ENCODE measurements at regions not wholly inside any gene's neighbourhood (a gene's known extent, or its start where the extent isn't known, plus 50 kb on each side); places are given as distances from the start of the nearest gene placed in this dataset.

GRCh38 chr4:34181311-34181841 lies 2062.9 kb downstream of the ARAP2 start:
- TF ChIP-seq TCF7L2 (IDR thresholded peaks at IDR 0.05; ENCODE audit: low read depth, low read length) (no peak), SIN3A (IDR thresholded peaks at IDR 0.05; ENCODE audit: borderline replicate concordance, insufficient read depth, low read depth, low read length) (no peak), REST (IDR thresholded peaks at IDR 0.05; ENCODE audit: insufficient read depth in 1 of 2, low read depth in 2 of 2, low read length in 1 of 2) (no peak), CTCF (IDR thresholded peaks at IDR 0.05) (no peak)
- no peaks in the 10 kb centered on the region for H3K27me3 ChIP-seq (ENCODE audit: control insufficient read depth, insufficient read depth, low read length)
- ChIA-PET CTCF (no interaction called here), POLR2A (no interaction called here)
- no peak overlapping the region for H3K4me3 ChIP-seq (ENCODE audit: low read depth in 2 of 2, low read length in 2 of 2)
- ATAC-seq (no peak), DNase-seq (ENCODE audit: low read depth, low spot score) (no peak)
- BruUV-seq (replicated peaks) = no TSS peak
- no peaks in the 10 kb centered on the region for H3K36me3 ChIP-seq (ENCODE audit: control insufficient read depth, insufficient read depth, low read length)
- H3K9me3 ChIP-seq (ENCODE audit: control insufficient read depth, insufficient read depth, low read depth, low read length) = no peaks in the 10 kb centered on the region
- no peak overlapping the region for H3K27ac ChIP-seq (ENCODE audit: low read length)
- in situ Hi-C loops (cut with HindIII; ENCODE audit: low pct_unique_long_range_greater_than_20kb, low sequenced_read_pairs) (no loop called here), intact Hi-C loops (cut with micrococcal nuclease; ENCODE audit: unreplicated experiment) (no loop called here)
- no peaks in the 10 kb centered on the region for H3K4me1 ChIP-seq (ENCODE audit: control insufficient read depth, insufficient read depth, low read length)

GRCh38 chr4:34181891-34182290 lies 2062.4 kb downstream of the ARAP2 start:
- no peaks in the 10 kb centered on the region for H3K4me1 ChIP-seq (ENCODE audit: control insufficient read depth, insufficient read depth, low read length)
- ATAC-seq (no peak), DNase-seq (ENCODE audit: low read depth, low spot score) (no peak)
- in situ Hi-C loops (cut with HindIII; ENCODE audit: low pct_unique_long_range_greater_than_20kb, low sequenced_read_pairs) = no loop called here
- ChIA-PET POLR2A (no interaction called here), CTCF (no interaction called here)
- no peaks in the 10 kb centered on the region for H3K36me3 ChIP-seq (ENCODE audit: control insufficient read depth, insufficient read depth, low read length)
- BruUV-seq (replicated peaks) = no TSS peak
- TF ChIP-seq CTCF (IDR thresholded peaks at IDR 0.05) (no peak), TCF7L2 (IDR thresholded peaks at IDR 0.05; ENCODE audit: low read depth, low read length) (no peak), POLR2AphosphoS5 (IDR thresholded peaks at IDR 0.05; ENCODE audit: low read depth, low read length) (no peak), REST (IDR thresholded peaks at IDR 0.05; ENCODE audit: insufficient read depth in 1 of 2, low read depth in 2 of 2, low read length in 1 of 2) (no peak), SIN3A (IDR thresholded peaks at IDR 0.05; ENCODE audit: borderline replicate concordance, insufficient read depth, low read depth, low read length) (no peak)
- H3K27me3 ChIP-seq (ENCODE audit: control insufficient read depth, insufficient read depth, low read length) = no peaks in the 10 kb centered on the region
- H3K9me3 ChIP-seq (ENCODE audit: control insufficient read depth, insufficient read depth, low read depth, low read length) = no peaks in the 10 kb centered on the region
- H3K27ac ChIP-seq (ENCODE audit: low read length) = no peak overlapping the region
- no peak overlapping the region for H3K4me3 ChIP-seq (ENCODE audit: low read depth in 2 of 2, low read length in 2 of 2)
- intact Hi-C loops (cut with micrococcal nuclease; ENCODE audit: unreplicated experiment) = no loop called here

Data from Panc1 (cell line).